ENCODE measurements at regions not wholly inside any gene's neighbourhood (a gene's known extent, or its start where the extent isn't known, plus 50 kb on each side); places are given as distances from the start of the nearest gene placed in this dataset.
"Not testable (repeated sequence)": the region's sequence is repeated elsewhere in the genome, so short reads cannot be mapped to it uniquely, and the experiment has no call there.

GRCh38 chr10:2618690-2619089 is 448.7 kb upstream of the PFKP start:
- no peak for DNase-seq

GRCh38 chr10:2616215-2616614 is 451.1 kb upstream of the PFKP start:
- no peak for DNase-seq

GRCh38 chr10:2611603-2612002 is 455.7 kb upstream of the PFKP start:
- no peak for DNase-seq

GRCh38 chr10:2610946-2611345 is 456.4 kb upstream of the PFKP start:
- no peak for DNase-seq

- no peak for DNase-seq
Measured at GRCh38 chr10:2604891-2605290, 462.5 kb upstream of the PFKP start.

- DNase-seq: no peak
Measured at GRCh38 chr10:2599571-2599970, 467.8 kb upstream of the PFKP start.

GRCh38 chr10:2592360-2593160 is 474.8 kb upstream of the PFKP start:
- no peak for DNase-seq

- no peak for DNase-seq
Measured at GRCh38 chr10:2589196-2589595, 478.2 kb upstream of the PFKP start.

- DNase-seq: no peak
Measured at GRCh38 chr10:2584385-2584784, 483.0 kb upstream of the PFKP start.

GRCh38 chr10:2576892-2577291 is 490.5 kb upstream of the PFKP start:
- DNase-seq: no peak

GRCh38 chr10:2575460-2575859 is 491.9 kb upstream of the PFKP start:
- no peak for DNase-seq

GRCh38 chr10:2572611-2573010 is 494.7 kb upstream of the PFKP start:
- no peak for DNase-seq

GRCh38 chr10:2556883-2557282 is 510.5 kb upstream of the PFKP start:
- no peak for DNase-seq

- DNase-seq: no peak
Measured at GRCh38 chr10:2548071-2548470, 519.3 kb upstream of the PFKP start.

- no peak for DNase-seq
Measured at GRCh38 chr10:2547606-2548005, 519.7 kb upstream of the PFKP start.

GRCh38 chr10:2546894-2547293 is 520.5 kb upstream of the PFKP start:
- not testable (repeated sequence) for DNase-seq

- no peak for DNase-seq
Measured at GRCh38 chr10:2543974-2544373, 523.4 kb upstream of the PFKP start.

- no peak for DNase-seq
Measured at GRCh38 chr10:2543142-2543886, 524.0 kb upstream of the PFKP start.

- DNase-seq: no peak
Measured at GRCh38 chr10:2541176-2541575, 526.2 kb upstream of the PFKP start.

GRCh38 chr10:2529945-2530344 is 537.4 kb upstream of the PFKP start:
- no peak for DNase-seq

GRCh38 chr10:2525781-2526180 is 541.6 kb upstream of the PFKP start:
- no peak for DNase-seq

GRCh38 chr10:2519139-2519538 is 548.2 kb upstream of the PFKP start:
- DNase-seq: no peak

- DNase-seq: no peak
Measured at GRCh38 chr10:2509081-2509531, 558.2 kb upstream of the PFKP start.

GRCh38 chr10:2501366-2501940 is 565.9 kb upstream of the PFKP start:
- DNase-seq: not testable (repeated sequence)
